ENCODE measurements at regions not wholly inside any gene's neighbourhood (a gene's known extent, or its start where the extent isn't known, plus 50 kb on each side); places are given as distances from the start of the nearest gene placed in this dataset.
"Not testable (repeated sequence)": the region's sequence is repeated elsewhere in the genome, so short reads cannot be mapped to it uniquely, and the experiment has no call there.

DNA sequence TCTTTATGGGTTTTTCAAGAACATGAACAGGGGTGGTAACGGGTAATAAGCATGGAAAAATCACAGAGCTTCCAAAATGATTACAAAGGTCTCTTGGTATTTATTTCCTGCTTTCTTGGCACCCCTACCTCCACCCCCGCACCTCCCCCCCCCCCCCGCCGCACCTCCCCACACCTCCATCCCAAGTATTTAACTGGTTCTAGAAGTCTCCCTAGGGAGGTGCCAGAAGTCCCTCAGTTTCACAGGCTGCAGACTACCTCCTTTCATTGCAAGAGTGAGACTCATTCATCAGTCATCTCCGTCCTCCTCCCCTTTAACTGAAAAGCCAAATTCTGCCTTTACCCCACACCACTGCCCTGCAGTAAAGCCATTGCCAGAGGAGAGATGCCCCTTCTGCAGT lies 169.4 kb downstream of the ALDH1A2 start:
- Histone ChIP-seq H3K9me2 (ENCODE audit: insufficient read depth, low read length) (no peaks in the 10 kb centered on the region), H3K79me2 (replicated peaks; ENCODE audit: insufficient read depth, low read length) (no peaks in the 10 kb centered on the region), H3K4me3 (ENCODE audit: low read length) (no peak overlapping the region), H3K27me3 (ENCODE audit: insufficient read depth, low read depth, low read length) (no peaks in the 10 kb centered on the region), H3F3A (ENCODE audit: insufficient read depth, low read length, poor library complexity, severe bottlenecking) (no peaks in the 10 kb centered on the region), H4K20me1 (ENCODE audit: insufficient read depth) (no peaks in the 10 kb centered on the region), H3K27ac (ENCODE audit: low read length) (no peak overlapping the region), H3K9ac (ENCODE audit: low read length) (no peak overlapping the region), H3K9me3 (ENCODE audit: low read length) (no peaks in the 10 kb centered on the region), H3K4me2 (ENCODE audit: low read length) (no peak overlapping the region), H2AFZ (ENCODE audit: low read depth, low read length) (no peak overlapping the region), H3K36me3 (ENCODE audit: insufficient read depth, low read length) (no peaks in the 10 kb centered on the region)
- TF ChIP-seq TAF1 (IDR thresholded peaks at IDR 0.05; ENCODE audit: low read depth): no peak
- no peak for TF ChIP-seq EP300 (conservative IDR thresholded peaks at IDR 0.05; ENCODE audit: poor library complexity, severe bottlenecking)
- no peak for TF ChIP-seq SMC3 (conservative IDR thresholded peaks at IDR 0.05; ENCODE audit: poor library complexity)
- TF ChIP-seq, protein P1, sequence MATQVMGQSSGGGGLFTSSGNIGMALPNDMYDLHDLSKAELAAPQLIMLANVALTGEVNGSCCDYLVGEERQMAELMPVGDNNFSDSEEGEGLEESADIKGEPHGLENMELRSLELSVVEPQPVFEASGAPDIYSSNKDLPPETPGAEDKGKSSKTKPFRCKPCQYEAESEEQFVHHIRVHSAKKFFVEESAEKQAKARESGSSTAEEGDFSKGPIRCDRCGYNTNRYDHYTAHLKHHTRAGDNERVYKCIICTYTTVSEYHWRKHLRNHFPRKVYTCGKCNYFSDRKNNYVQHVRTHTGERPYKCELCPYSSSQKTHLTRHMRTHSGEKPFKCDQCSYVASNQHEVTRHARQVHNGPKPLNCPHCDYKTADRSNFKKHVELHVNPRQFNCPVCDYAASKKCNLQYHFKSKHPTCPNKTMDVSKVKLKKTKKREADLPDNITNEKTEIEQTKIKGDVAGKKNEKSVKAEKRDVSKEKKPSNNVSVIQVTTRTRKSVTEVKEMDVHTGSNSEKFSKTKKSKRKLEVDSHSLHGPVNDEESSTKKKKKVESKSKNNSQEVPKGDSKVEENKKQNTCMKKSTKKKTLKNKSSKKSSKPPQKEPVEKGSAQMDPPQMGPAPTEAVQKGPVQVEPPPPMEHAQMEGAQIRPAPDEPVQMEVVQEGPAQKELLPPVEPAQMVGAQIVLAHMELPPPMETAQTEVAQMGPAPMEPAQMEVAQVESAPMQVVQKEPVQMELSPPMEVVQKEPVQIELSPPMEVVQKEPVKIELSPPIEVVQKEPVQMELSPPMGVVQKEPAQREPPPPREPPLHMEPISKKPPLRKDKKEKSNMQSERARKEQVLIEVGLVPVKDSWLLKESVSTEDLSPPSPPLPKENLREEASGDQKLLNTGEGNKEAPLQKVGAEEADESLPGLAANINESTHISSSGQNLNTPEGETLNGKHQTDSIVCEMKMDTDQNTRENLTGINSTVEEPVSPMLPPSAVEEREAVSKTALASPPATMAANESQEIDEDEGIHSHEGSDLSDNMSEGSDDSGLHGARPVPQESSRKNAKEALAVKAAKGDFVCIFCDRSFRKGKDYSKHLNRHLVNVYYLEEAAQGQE (IDR thresholded peaks at IDR 0.05; ENCODE audit: borderline replicate concordance): no peak
- no peak for TF ChIP-seq POLR2AphosphoS5 (IDR thresholded peaks at IDR 0.05)
- TF ChIP-seq MXI1 (conservative IDR thresholded peaks at IDR 0.05; ENCODE audit: poor library complexity, severe bottlenecking): no peak
- TF ChIP-seq CTCF (IDR thresholded peaks at IDR 0.05; ENCODE audit: poor library complexity, severe bottlenecking): no peak
- no peak for TF ChIP-seq EZH2 (IDR thresholded peaks at IDR 0.05; ENCODE audit: borderline replicate concordance, insufficient read depth, low read length, poor library complexity, severe bottlenecking)
- TF ChIP-seq RAD21 (conservative IDR thresholded peaks at IDR 0.05): no peak

- H3F3A ChIP-seq (ENCODE audit: insufficient read depth, low read length, poor library complexity, severe bottlenecking): not testable (repeated sequence)
Measured at GRCh38 chr15:57896899-57897298, 168.6 kb downstream of the ALDH1A2 start.

DNA sequence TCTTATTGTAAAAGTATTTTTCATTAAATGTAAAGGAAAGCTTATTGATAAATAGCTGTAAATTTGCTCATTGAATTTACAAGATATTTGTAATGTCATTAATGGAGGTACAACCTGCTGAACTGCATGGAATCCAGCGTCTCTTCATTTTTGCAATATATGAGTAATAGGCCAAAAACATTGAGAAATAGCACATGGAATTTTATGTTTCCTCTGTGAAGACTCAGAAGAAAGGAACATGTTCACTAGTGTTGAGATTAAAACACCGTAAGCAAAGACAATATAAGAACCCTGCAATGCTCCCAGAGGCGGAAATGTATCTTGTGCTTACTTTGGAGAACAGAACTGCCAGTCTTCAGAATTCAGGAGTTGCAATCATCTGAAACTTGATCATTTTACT lies 167.6 kb downstream of the ALDH1A2 start:
- TF ChIP-seq EP300 (conservative IDR thresholded peaks at IDR 0.05; ENCODE audit: poor library complexity, severe bottlenecking) (no peak), SMC3 (conservative IDR thresholded peaks at IDR 0.05; ENCODE audit: poor library complexity) (no peak), EZH2 (IDR thresholded peaks at IDR 0.05; ENCODE audit: borderline replicate concordance, insufficient read depth, low read length, poor library complexity, severe bottlenecking) (no peak), RAD21 (conservative IDR thresholded peaks at IDR 0.05) (no peak), POLR2AphosphoS5 (IDR thresholded peaks at IDR 0.05) (no peak), CTCF (IDR thresholded peaks at IDR 0.05; ENCODE audit: poor library complexity, severe bottlenecking) (no peak), MXI1 (conservative IDR thresholded peaks at IDR 0.05; ENCODE audit: poor library complexity, severe bottlenecking) (no peak), TAF1 (IDR thresholded peaks at IDR 0.05; ENCODE audit: low read depth) (no peak)
- TF ChIP-seq, protein P1 (IDR thresholded peaks at IDR 0.05; ENCODE audit: borderline replicate concordance): no peak
- Histone ChIP-seq H3K4me3 (ENCODE audit: low read length) (no peak overlapping the region), H2AFZ (ENCODE audit: low read depth, low read length) (no peak overlapping the region), H3K27me3 (ENCODE audit: insufficient read depth, low read depth, low read length) (no peaks in the 10 kb centered on the region), H3K4me2 (ENCODE audit: low read length) (no peak overlapping the region), H4K20me1 (ENCODE audit: insufficient read depth) (no peaks in the 10 kb centered on the region), H3K9ac (ENCODE audit: low read length) (no peak overlapping the region), H3K9me2 (ENCODE audit: insufficient read depth, low read length) (no peaks in the 10 kb centered on the region), H3K79me2 (replicated peaks; ENCODE audit: insufficient read depth, low read length) (no peaks in the 10 kb centered on the region), H3K9me3 (ENCODE audit: low read length) (no peaks in the 10 kb centered on the region), H3K36me3 (ENCODE audit: insufficient read depth, low read length) (no peaks in the 10 kb centered on the region), H3K27ac (ENCODE audit: low read length) (no peak overlapping the region), H3F3A (ENCODE audit: insufficient read depth, low read length, poor library complexity, severe bottlenecking) (no peaks in the 10 kb centered on the region)

More at GRCh38 chr15:57896899-57897298, 168.6 kb downstream of the ALDH1A2 start:
- not testable (repeated sequence) for H3K9me3 ChIP-seq (ENCODE audit: low read length); H3K4me3 ChIP-seq (ENCODE audit: low read length); H4K20me1 ChIP-seq (ENCODE audit: insufficient read depth); H3K79me2 ChIP-seq (replicated peaks; ENCODE audit: insufficient read depth, low read length); H3K27ac ChIP-seq (ENCODE audit: low read length); H3K36me3 ChIP-seq (ENCODE audit: insufficient read depth, low read length); H3K4me2 ChIP-seq (ENCODE audit: low read length); H2AFZ ChIP-seq (ENCODE audit: low read depth, low read length); H3K9me2 ChIP-seq (ENCODE audit: insufficient read depth, low read length); H3K9ac ChIP-seq (ENCODE audit: low read length); H3K27me3 ChIP-seq (ENCODE audit: insufficient read depth, low read depth, low read length)
